HS-5 (cell line): ENCODE measurements at regions not wholly inside any gene's neighbourhood (a gene's known extent, or its start where the extent isn't known, plus 50 kb on each side); places are given as distances from the start of the nearest gene placed in this dataset.
"Not testable (repeated sequence)": the region's sequence is repeated elsewhere in the genome, so short reads cannot be mapped to it uniquely, and the experiment has no call there.

Experiments used
- DNase-seq: peaks from one replicate; pipeline ENCODE4 v3.0.0-alpha.2; 2012; ENCODE audit warnings: low read depth

DNA sequence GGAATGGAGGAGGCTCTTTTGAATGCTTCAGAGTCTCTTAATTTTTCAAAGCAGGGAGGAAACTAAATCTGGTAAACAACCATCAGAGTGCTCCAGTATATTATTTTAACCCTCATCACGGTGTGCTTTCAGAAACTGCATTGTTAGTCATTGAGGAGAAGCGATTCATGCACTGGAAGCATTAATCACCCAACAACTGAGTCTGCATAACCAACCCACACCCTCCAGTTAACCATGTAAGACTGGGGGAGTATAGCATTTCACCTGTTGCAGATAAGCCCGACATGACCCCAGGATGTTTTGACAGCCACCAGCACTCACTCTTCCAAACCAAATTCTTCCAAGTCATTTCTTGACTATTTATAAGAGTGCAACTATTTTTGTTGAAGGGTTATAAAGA, 257.6 kb downstream of the GATA3 start:
- DNase-seq, result no peak

DNA sequence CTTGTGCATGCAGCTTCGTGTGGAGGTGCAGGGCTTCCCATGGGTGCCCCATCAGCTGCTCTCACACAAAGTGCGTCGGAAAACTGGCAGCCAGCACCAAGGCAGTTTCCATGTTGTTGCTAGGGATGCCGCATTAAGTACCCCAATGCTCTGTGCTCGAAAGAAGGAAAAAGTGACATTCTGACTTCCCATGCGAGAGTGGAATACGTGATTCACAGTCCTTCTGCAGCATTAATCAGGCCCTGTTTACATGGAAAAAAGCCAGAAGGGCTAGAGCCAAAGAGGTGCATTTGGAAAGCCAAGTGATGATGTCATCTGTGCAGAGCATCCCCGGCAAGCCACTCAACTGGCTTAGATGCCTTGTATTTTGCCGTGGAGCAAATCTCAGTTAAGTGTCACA, 258.3 kb downstream of the GATA3 start:
- no peak for DNase-seq

DNA sequence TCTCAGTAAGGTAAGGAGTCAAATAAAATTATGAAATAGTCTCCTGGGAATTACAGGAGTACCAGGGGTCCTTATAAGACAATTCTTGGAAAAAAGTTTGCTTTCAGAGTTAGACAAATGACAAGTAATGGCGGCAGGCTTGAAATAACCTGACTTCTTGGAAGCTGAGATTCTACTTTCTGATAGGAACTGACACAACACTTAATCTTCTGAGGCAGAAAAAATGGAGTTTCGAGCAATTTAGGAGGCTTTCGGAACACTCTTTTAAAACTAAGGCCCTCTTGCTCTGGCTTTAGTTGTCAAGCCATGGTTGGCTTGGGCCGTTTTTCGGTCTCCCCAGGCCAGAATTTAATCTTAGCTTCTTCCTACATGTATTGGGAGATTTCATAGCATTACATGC, 260.0 kb downstream of the GATA3 start:
- DNase-seq, result no peak

DNA sequence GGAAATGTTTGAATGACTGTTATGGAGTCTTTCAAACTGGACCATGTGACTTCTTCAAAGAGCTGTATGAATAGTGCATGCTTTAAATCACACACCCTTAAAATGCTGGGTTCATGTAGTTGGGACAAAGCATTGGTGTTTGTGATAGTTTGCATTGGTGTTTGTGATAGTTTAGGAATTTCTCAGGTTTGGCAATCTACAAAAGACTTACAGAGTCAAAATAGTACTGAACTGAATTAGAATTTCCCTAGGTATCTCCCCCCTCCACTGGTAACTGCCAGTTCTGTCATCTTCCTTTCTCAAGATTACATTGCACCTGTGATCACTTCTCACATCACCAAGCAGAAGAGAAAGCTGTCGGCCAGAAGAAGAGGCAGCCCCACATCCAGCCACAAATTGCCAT, 261.1 kb downstream of the GATA3 start:
- DNase-seq, result no peak

DNA sequence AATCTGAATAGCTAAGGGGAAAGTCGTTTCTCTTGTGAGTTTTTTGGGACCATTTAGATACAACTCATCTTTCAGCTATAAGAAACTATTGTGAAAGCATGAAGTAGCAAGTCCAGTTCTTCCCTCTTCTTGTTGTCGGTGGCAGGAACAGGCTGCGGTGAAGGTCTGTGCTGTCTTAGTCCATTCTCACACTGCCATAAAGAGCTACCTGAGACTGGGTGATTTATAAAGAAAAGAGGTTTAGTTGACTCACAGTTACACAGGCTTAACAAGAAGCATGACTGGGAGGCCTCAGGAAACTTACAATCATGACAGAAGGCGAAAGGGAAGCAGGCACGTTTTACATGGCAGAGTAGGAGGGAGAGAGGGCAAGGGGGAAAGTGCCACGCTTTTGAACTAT, 261.8 kb downstream of the GATA3 start:
- DNase-seq, result no peak

DNA sequence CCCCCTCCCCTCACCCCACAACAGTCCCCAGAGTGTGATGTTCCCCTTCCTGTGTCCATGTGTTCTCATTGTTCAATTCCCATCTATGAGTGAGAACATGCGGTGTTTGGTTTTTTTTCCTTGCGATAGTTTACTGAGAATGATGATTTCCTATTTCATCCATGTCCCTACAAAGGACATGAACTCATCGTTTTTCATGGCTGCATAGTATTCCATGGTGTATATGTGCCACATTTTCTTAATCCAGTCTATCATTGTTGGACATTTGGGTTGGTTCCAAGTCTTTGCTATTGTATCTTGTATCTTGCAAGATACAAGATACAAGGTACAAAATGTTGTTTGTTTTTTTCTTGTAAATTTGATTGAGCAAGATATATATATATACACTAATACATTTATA, 263.9 kb downstream of the GATA3 start:
- DNase-seq, result not testable (repeated sequence)

DNA sequence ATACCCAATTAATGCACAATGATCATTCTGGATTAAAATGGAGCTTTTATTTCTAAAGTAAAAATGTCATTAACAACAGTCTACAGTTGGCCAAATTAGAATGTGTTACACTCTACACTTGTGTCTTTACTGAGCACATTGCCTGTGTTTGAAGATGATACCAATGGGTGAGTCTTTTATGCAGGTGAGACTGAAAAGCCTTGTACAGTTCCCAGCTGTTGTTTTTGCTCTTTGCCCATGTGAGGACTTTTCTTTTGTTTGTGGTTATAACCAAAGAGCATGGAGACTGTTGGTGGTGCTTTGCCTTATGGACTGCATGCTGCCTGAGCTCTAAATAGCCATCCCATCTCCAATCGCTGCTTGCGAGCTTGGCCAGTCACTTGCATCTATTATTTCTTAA, 264.5 kb downstream of the GATA3 start:
- DNase-seq, result no peak

DNA sequence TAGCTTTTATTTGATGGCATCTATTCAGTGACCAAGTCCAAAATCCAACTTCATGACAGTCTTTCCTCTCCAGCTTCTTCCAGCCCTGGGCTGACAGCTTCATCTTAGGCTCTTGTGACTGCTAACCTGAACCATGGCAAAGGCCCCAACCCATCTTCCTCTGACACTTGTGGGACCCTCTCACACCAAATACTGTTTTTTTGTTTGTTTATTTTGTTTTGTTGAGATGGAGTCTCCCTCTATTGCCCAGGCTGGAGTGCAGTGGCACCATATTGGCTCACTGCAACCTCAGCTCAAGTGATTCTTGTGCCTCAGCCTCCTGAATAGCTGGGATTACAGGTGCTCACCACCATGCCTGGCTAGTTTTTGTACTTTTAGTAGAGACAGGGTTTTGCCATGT, 265.2 kb downstream of the GATA3 start:
- no peak for DNase-seq

DNA sequence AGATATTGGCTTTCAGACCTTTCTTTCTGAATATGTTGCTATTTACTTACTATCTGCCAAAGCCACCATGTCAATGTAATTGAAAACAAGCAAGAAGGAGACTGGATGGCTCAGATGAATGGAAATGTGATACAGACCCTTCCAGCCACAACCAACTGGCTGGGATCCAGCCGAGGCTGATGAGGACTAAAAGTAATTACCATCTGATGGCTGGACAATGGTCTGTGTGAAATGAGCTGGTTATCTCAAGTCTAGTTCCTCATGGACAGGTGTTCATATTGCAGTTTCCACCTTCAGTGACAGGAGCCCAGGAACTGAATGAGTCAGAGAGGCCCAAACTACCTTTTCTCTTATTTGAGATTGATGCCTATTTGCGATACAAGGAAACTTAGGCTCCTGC, 267.5 kb downstream of the GATA3 start:
- no peak for DNase-seq

DNA sequence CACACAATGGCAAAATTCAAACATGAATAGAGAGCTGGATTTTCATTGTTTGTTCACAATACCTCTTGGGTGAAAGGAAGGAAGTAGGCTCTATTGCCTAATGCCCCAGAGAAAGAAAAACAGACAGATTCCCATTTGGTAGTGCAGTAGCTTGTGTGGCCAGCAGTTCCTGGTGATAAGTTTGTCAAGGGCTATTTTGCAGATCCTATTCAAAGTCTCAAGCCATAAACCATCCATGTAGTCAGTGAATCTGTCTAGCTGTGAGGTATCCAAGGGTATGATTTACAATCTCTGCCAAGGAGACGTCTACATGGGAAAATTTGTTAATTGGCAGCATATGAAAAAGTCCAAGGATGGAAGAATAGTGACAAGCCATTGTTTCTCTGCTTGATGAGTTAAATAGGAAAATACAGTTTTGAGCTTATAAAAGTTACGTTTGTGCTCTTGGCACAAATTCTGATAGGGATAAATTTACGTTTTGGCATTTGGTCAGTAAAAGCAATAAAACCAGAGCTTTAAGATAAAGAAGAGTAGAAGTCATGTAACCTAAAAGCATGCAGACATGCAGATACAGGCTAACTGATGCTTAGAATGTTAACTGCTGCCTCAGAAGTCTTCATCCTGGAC, 269.1 kb downstream of the GATA3 start:
- no peak for DNase-seq

DNA sequence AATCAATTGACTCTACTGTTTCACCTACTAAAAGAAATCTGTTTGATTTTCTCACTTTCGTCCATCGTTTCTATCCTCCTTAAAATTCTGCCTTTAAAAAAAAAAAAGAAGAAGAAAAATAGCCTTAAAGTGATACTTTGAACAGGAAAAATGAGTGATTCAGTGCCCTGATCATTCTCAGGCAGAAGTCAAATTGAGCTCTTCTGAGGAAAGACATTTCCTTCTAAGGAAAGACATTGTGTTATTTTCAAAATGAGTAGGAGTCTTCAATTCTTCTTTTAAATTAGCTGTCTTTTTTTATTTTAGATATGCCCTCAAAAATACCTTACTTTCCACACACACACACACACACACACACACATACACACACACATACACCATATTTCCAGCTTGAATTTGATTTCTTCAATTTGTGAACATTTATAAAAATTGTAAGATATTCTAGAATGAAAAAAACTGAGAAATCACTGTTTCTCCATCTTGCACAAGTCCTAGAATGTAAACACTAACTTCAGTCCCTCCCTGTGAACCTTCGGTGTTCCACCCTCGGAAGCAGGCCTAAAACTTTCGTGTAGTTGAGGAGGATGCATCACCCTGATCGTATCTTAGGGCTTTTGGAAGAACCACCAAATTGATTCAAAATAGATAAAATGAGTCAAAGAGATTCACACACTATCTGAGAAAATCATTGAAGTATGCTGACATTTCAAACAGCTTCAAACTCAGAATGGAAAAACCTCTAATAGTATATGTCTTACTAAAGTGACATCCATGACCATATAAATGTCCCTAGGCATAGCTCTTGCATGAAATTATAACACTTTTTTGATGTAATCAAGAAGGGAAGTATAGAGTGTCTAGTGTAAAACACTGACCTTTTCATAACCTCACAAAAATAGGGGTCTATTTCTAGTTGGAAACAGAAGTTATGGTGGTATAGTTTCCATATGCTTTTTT, 270.8 kb downstream of the GATA3 start:
- no peak for DNase-seq

DNA sequence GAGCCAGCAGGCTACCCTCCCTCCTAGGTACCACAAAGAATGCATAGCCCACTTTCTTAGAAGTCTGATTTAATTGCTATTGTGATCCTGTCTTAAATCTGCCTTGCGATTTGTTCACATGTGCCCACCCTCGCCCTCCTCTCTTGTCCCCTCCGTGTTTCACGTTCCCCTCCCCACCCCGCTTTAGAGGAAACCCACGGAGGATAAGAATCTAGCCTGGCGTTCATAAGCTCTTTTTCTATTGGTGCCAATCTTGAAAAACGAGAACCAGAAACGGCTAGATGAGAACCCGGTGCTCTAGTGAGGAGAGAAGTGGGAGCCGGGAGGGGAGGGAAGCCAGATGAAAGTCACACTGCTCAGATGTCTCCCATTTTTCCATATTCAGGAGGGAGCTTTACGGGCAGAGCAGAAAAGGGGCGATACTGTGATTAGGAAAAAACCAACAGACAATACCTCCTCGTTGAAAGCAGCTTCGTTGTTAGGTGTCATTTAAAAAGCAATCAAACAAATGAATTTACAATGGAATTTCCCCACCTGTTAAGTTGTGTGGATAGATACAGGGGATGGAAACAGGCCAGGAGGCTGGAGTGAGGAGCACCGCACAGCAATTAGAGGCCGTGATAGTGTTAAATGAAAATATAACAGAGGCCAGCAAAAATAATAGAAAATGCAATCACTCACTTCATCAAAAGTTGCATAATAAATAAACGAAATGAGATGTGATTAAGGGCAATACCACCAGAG, 272.1 kb downstream of the GATA3 start:
- DNase-seq, result no peak

DNA sequence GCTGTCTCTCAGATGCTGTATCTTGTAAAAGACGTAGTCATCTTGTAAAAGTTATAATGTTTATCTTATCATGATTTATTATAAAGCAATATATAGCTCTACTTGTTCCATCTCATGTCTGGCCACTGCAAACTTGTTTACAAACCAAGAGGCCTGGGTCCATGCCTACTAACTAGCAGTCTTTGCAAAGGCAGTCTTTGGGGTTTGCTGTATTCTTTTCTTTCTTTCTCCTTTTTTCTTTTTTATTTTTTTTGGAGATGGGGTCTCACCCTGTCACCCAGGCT, 272.6 kb downstream of the GATA3 start:
- no peak for DNase-seq

DNA sequence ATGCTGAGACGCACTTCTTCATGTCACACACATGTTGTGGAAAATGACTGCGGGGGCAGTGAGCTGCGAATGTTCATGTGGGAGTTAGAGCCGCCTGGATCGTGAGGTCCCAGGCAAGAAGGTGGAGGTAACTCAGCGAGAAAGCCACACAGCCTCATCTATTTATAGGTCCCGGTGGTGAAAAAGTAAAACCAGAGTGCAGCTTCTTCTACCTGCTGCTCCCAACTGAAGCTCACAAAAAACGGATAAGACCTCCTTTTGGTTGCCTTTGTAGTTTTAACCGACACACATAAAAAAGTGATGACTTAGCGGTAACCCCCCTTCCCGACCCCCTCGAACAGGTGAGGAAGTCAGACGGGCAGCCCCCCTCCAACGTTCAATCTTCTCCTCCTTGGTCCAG, 276.9 kb downstream of the GATA3 start:
- DNase-seq, result no peak

DNA sequence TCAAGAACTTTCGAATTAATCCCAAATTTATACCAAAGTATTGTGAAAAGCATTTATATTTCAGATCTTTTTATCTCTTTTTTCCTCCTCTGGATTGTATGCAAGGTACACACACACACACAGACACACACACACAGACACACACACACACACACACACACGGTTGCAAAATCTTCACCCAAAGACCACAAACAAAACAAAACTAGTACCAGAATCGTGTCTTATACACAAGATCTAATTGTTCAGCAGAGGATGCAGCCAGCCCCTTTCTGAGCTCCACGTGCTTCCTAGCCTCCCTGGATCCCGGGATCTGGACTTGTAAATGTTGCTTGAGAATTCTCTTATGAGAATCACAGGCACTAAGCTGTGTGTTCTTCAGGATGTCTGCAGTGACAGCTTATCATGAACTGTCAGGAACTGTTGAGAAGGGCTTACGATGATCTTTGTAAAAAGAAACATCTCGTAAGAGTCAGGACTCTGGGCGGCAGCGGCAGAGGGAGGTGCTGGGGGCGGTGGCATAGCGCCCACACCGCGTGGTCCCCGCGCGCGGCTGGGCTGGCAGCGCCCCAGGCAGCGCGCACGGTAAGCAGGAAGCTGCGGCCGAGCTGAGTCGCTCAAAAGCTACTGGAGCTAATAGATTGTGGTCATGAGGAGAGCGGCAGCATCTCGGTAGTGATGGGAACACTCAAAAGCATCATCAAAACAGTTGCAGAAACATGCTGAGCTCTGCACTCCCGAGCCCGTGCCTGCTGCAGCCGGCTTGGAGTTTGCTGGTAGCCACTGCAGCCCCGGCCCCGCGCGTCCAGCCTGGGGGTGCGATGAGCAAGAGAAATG, 277.6 kb downstream of the GATA3 start:
- DNase-seq, result no peak

DNA sequence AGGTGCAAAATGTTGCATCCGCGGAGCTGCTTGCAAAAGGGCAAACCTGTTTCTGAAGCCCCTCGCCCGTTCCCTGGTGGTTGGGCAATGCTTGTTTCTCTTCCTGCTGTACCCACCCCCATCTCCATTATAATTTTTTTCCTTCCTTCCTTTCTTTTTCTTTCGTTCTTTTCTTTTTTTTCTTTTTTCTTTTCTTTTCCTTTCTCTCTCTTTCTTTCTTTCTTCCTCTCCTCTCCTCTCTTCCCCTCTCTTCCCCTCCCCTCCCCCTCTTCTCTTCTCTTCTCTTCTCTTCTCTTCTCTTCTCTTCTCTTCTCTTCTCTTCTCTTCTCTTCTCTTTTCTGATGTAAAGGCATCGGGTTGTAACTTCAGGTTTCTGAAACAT, 278.2 kb downstream of the GATA3 start:
- no peak for DNase-seq

DNA sequence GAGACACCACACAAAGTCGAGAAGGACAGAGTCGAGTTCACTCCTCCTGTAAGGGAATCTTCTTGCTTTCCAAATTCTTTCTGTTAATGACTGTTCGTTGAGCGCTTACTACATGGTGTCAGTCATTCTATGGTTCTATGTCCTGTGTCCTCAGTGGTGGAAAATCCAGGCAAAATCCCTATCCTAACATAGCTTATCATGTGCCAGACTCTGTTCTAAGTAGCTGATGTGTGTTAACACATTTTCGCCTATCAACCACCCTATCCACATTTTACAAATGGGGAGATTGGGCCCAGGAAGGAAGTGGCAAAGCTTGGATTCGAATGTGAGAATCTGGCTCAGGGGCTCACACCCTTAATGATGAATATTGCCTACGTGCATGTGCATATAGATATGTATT, 280.1 kb downstream of the GATA3 start:
- no peak for DNase-seq

DNA sequence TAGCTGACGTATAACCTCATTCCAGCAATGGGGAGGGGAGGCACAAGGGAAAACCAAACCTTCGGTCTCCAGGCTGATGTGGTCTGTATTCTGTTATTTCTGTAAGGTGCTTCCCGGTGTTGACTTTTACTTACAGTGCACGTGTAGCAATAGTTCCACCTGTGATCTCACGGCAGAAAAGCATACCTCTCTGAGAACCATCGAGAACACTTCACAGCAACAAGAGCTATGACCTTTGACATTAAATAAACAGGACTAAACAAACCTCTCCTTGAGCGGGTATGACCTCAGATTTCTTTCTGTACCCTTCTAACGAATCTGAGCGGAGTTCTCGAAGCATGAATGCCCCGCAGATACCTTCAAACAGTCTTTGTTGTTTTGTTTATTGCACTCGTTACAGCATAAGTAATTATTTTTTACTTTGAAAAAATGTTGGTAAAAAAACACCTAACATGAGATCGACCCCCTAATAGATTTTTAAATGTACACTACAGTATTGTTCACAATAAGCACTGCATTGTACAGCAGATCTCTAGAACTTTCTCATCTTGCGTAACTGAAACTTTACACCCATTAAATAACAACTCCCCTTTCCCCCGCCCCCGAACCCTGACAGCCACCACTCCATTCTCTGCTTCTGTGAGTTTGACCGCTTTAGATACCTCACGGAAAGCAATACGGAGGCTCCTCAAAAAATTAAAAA, 282.3 kb downstream of the GATA3 start:
- DNase-seq, result no peak

DNA sequence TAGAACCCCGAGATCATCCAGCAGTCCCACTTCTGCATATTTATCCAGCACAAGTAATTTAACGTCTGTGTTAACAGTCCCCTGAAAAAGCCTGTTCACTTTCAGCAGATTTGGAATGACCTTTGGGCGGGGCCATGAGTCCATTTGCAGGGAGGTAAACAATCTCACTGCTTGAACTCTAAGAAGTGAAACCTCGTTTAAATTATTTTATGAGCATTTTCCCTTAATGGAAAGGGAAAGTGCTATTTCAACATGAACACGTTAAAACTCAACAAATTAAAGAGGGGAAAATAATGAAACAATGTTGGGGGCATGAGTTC, 282.8 kb downstream of the GATA3 start:
- DNase-seq, result no peak

DNA sequence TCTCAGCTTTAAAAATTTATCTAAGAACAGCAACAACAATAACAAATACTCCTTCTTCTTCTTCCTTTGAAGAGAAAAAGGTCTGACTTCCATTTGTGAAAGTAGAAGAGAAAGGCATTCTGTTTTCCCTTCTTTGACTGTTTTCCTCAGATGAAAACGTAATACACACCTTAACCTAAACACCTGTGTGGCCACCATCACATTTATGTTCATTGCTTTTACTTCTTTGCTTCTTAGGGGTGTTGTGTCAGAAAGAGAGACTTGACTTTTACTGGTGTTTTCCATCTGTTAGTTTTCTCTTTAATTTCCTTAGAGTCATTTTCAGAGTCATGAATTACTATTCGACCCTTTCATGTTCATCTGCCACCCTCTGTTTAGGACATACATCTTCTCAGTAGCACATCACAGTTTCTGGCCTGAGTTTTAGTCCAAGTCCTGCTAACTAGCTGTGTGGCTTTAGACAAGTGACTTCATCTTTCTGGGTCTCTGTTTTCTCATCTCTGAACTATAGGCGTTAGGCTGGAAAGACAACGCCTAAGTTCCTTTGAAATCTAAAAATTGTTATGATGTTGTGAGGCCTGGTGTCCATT, 283.8 kb downstream of the GATA3 start:
- DNase-seq, result no peak

DNA sequence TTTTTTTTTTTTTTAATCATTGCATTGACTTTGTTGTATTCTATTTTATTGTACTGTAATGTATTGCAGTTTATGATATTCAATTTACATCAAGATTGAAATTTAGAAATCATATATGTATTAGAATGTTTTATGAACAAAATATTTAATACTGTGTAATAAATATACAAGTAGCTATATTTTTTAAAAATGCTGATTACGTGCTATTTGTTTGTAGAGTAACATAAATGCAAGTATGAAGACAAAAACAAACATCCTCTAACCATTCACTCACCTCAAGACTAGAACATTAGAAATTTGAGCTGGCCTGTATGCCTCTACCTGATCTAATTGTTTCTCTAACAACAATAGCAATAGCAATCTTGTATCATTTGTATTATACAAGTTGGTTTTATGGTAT, 290.3 kb downstream of the GATA3 start:
- no peak for DNase-seq

DNA sequence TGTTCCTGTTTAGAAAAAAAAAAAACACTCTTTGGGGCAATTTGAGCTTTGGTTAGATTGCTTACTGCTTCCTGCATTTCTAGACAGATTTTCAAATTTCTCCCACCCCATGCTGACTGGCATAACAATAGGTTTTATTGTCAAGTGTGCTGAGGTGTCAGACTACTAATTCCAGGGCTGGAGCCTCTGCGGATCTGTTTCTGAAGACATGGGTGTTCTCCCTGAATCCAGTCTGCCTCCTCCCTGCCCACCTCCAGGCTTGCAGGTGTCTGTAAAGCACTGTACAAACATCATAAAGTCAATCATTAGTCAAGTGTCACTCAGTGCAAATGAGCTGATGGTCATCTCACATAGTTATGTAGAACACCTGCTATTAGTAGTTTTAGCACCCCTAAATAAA, 292.4 kb downstream of the GATA3 start:
- DNase-seq, result no peak
